ENCODE measurements at regions not wholly inside any gene's neighbourhood (a gene's known extent, or its start where the extent isn't known, plus 50 kb on each side); places are given as distances from the start of the nearest gene placed in this dataset.

- Histone ChIP-seq H3K9me3 (ENCODE audit: control insufficient read depth in 2 of 3, insufficient read depth in 1 of 3, low read length in 3 of 3) (peaks cover 0 to 3% (median 0%) of the 10 kb centered on the region in 3 donors), H3K27ac (ENCODE audit: low read depth in 2 of 2, low read length in 2 of 2) (no peak overlapping the region), H3K9ac (ENCODE audit: low read length in 3 of 3) (no peak overlapping the region), H3K36me3 (ENCODE audit: control insufficient read depth in 2 of 3, insufficient read depth in 3 of 3, low read length in 3 of 3) (no peaks in the 10 kb centered on the region), H3K4me1 (ENCODE audit: control insufficient read depth in 2 of 3, insufficient read depth in 2 of 3, low read depth in 1 of 3, low read length in 3 of 3) (no peaks in the 10 kb centered on the region), H3K4me3 (ENCODE audit: low read length in 3 of 3) (no peak overlapping the region), H3K27me3 (ENCODE audit: control insufficient read depth, insufficient read depth, low read length) (no peaks in the 10 kb centered on the region)
- intact Hi-C loops (cut with DNase I) = no loop called here
- FAIRE-seq = no peak
- DNase-seq = no peak
- TF ChIP-seq CTCF (IDR thresholded peaks at IDR 0.05; ENCODE audit: borderline replicate concordance, extremely low read depth, insufficient read depth) = no peak
These were observed 71.2 kb upstream of the DUSP10 start for GRCh38 chr1:221812905-221813597.

GRCh38 chr1:221812088-221812752, 70.3 kb upstream of the DUSP10 start:
- FAIRE-seq (no peak), DNase-seq (no peak)
- no peak overlapping the region for H3K27ac ChIP-seq (ENCODE audit: low read depth in 2 of 2, low read length in 2 of 2)
- no peak for TF ChIP-seq CTCF (IDR thresholded peaks at IDR 0.05; ENCODE audit: borderline replicate concordance, extremely low read depth, insufficient read depth)
- peaks cover 0 to 3% (median 0%) of the 10 kb centered on the region in 3 donors for H3K9me3 ChIP-seq (ENCODE audit: control insufficient read depth in 2 of 3, insufficient read depth in 1 of 3, low read length in 3 of 3)
- no peak overlapping the region for H3K9ac ChIP-seq (ENCODE audit: low read length in 3 of 3)
- H3K4me1 ChIP-seq (ENCODE audit: control insufficient read depth in 2 of 3, insufficient read depth in 2 of 3, low read depth in 1 of 3, low read length in 3 of 3) = no peaks in the 10 kb centered on the region
- H3K36me3 ChIP-seq (ENCODE audit: control insufficient read depth in 2 of 3, insufficient read depth in 3 of 3, low read length in 3 of 3) = no peaks in the 10 kb centered on the region
- no peak overlapping the region for H3K4me3 ChIP-seq (ENCODE audit: low read length in 3 of 3)
- intact Hi-C loops (cut with DNase I) = no loop called here
- no peaks in the 10 kb centered on the region for H3K27me3 ChIP-seq (ENCODE audit: control insufficient read depth, insufficient read depth, low read length)

GRCh38 chr1:221810406-221810805, 68.5 kb upstream of the DUSP10 start:
- Histone ChIP-seq H3K36me3 (ENCODE audit: control insufficient read depth in 2 of 3, insufficient read depth in 3 of 3, low read length in 3 of 3) (no peaks in the 10 kb centered on the region), H3K27ac (ENCODE audit: low read depth in 2 of 2, low read length in 2 of 2) (no peak overlapping the region), H3K9me3 (ENCODE audit: control insufficient read depth in 2 of 3, insufficient read depth in 1 of 3, low read length in 3 of 3) (peaks cover 0 to 3% (median 0%) of the 10 kb centered on the region in 3 donors), H3K9ac (ENCODE audit: low read length in 3 of 3) (no peak overlapping the region), H3K27me3 (ENCODE audit: control insufficient read depth, insufficient read depth, low read length) (no peaks in the 10 kb centered on the region), H3K4me1 (ENCODE audit: control insufficient read depth in 2 of 3, insufficient read depth in 2 of 3, low read depth in 1 of 3, low read length in 3 of 3) (no peaks in the 10 kb centered on the region), H3K4me3 (ENCODE audit: low read length in 3 of 3) (no peak overlapping the region)
- intact Hi-C loops (cut with DNase I) = no loop called here
- no peak for TF ChIP-seq CTCF (IDR thresholded peaks at IDR 0.05; ENCODE audit: borderline replicate concordance, extremely low read depth, insufficient read depth)
- DNase-seq = no peak
- FAIRE-seq = no peak
